GM21367 (cell line): ENCODE measurements at regions not wholly inside any gene's neighbourhood (a gene's known extent, or its start where the extent isn't known, plus 50 kb on each side); places are given as distances from the start of the nearest gene placed in this dataset.

Experiments
- ATAC-seq: cut with Tn5 transposase; IDR thresholded peaks from one replicate; pipeline ENCODE4 v1.9.1; 2021; ENCODE audit not compliant: unreplicated experiment

- no peak for ATAC-seq
These were observed 271.4 kb downstream of the ZEB2 start for GRCh38 chr2:144248350-144249034.

GRCh38 chr2:144244938-144245337 is 275.0 kb downstream of the ZEB2 start:
- ATAC-seq = no peak

GRCh38 chr2:144242311-144242710 is 277.6 kb downstream of the ZEB2 start:
- ATAC-seq = no peak

- ATAC-seq = no peak
These were observed 278.1 kb downstream of the ZEB2 start for GRCh38 chr2:144241801-144242200.

GRCh38 chr2:144240656-144241339 is 279.1 kb downstream of the ZEB2 start:
- peak; percentile 89 for ATAC-seq

GRCh38 chr2:144239726-144240125 is 280.2 kb downstream of the ZEB2 start:
- ATAC-seq = no peak

- ATAC-seq = no peak
These were observed 280.6 kb downstream of the ZEB2 start for GRCh38 chr2:144239306-144239705.

GRCh38 chr2:144237830-144238627 is 281.9 kb downstream of the ZEB2 start:
- no peak for ATAC-seq

- ATAC-seq = no peak
These were observed 282.8 kb downstream of the ZEB2 start for GRCh38 chr2:144237108-144237507.

- no peak for ATAC-seq
These were observed 284.9 kb downstream of the ZEB2 start for GRCh38 chr2:144235050-144235449.

GRCh38 chr2:144234542-144234871 is 285.4 kb downstream of the ZEB2 start:
- no peak for ATAC-seq

GRCh38 chr2:144233733-144234541 is 286.0 kb downstream of the ZEB2 start:
- ATAC-seq = no peak

- no peak for ATAC-seq
These were observed 286.6 kb downstream of the ZEB2 start for GRCh38 chr2:144233317-144233716.

GRCh38 chr2:144230448-144231085 is 289.4 kb downstream of the ZEB2 start:
- ATAC-seq = no peak

GRCh38 chr2:144230033-144230432 is 289.9 kb downstream of the ZEB2 start:
- no peak for ATAC-seq

GRCh38 chr2:144229296-144229695 is 290.6 kb downstream of the ZEB2 start:
- no peak for ATAC-seq

GRCh38 chr2:144227427-144228105 is 292.4 kb downstream of the ZEB2 start:
- no peak for ATAC-seq

GRCh38 chr2:144225076-144225475 is 294.8 kb downstream of the ZEB2 start:
- ATAC-seq = no peak

- ATAC-seq = no peak
These were observed 295.4 kb downstream of the ZEB2 start for GRCh38 chr2:144224472-144224871.

GRCh38 chr2:144219979-144220378 is 299.9 kb downstream of the ZEB2 start:
- ATAC-seq = no peak
